ENCODE measurements at regions not wholly inside any gene's neighbourhood (a gene's known extent, or its start where the extent isn't known, plus 50 kb on each side); places are given as distances from the start of the nearest gene placed in this dataset.

DNA sequence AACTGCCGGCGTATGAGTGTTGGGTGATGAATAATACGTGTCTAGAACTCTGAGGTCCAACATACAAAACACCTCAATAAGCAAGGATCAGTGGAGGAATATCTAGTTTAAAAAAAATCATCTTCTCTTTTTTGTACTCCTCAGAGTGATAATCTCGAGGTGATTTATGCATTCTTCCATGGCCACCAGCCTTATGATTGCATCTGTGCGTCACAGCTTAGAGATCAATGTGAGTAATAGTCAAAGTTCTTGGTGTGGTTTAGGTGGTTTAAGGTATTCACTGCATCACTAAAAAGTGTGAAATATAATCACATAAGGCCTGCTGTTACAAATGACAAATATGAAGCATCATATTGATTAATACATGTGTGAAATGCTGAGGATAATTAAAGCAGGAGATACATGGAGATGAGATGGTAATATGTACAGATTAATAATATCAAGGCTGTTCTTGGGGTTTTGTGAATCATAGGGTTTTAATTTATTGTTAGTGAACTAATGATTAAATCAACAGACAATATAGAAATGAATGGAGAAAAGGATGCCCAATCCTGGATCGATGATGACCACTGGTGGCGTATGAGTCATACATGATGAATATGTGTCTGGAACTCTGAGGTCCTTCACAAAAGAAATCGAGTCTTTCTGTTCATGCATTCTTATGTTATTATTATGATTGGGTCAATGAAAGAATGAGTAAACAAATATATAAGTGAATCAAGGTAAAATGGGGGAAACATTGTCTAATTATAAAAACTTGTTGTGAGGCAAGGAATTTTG, 68.8 kb upstream of the RTL1 start:
- TF ChIP-seq GATA2 (IDR thresholded peaks at IDR 0.05; ENCODE audit: low read depth, low read length) (no peak), GATA3 (IDR thresholded peaks at IDR 0.05; ENCODE audit: low read depth, low read length) (no peak)
